Loucy (cell line): ENCODE measurements at regions not wholly inside any gene's neighbourhood (a gene's known extent, or its start where the extent isn't known, plus 50 kb on each side); places are given as distances from the start of the nearest gene placed in this dataset.

Source experiments
- H2AFZ ChIP-seq: fragments of 200-600 bp; sonication (generic); 2 replicates; pipeline ENCODE4 v1.6.0; 2016; ENCODE audit warnings: antibody characterized with exemption, mild to moderate bottlenecking, low read length, moderate library complexity
- H3F3A ChIP-seq: fragments of 200-600 bp; 2 replicates; pipeline ENCODE4 v1.6.0; 2016; ENCODE audit warnings: antibody characterized with exemption, low read depth, mild to moderate bottlenecking
- H3K27me3 ChIP-seq: fragments of 200-600 bp; sonication (generic); 2 replicates; pipeline ENCODE4 v1.6.1; 2014; ENCODE audit warnings: low read length, mild to moderate bottlenecking; ENCODE audit not compliant: insufficient read depth, poor library complexity, severe bottlenecking
- H3K36me3 ChIP-seq: fragments of 200-600 bp; sonication (generic); 2 replicates; pipeline ENCODE4 v1.6.1; 2016; ENCODE audit warnings: low read length; ENCODE audit not compliant: insufficient read depth
- H3K4me1 ChIP-seq: fragments of 200-600 bp; sonication (generic); 2 replicates; pipeline ENCODE4 v1.5.1; 2014; ENCODE audit warnings: low read length, mild to moderate bottlenecking; ENCODE audit not compliant: insufficient read depth, poor library complexity, severe bottlenecking
- H3K4me2 ChIP-seq: fragments of 200-600 bp; sonication (generic); 2 replicates; pipeline ENCODE4 v1.6.0; 2014; ENCODE audit warnings: antibody characterized with exemption, low read length, low read depth, mild to moderate bottlenecking; ENCODE audit not compliant: poor library complexity, severe bottlenecking
- H3K4me3 ChIP-seq: fragments of 200-600 bp; sonication (generic); 2 replicates; pipeline ENCODE4 v1.5.1; 2014; ENCODE audit warnings: low read length, mild to moderate bottlenecking, mixed read lengths; ENCODE audit not compliant: poor library complexity, severe bottlenecking
- H3K79me2 ChIP-seq: fragments of 200-600 bp; sonication (generic); 2 replicates; pipeline ENCODE4 v1.6.1; 2014; ENCODE audit warnings: low read length; ENCODE audit not compliant: insufficient read depth
- H3K9ac ChIP-seq: fragments of 200-600 bp; sonication (generic); 2 replicates; pipeline ENCODE4 v1.6.0; 2014; ENCODE audit warnings: mild to moderate bottlenecking, low read depth, low read length, moderate library complexity; ENCODE audit not compliant: poor library complexity, severe bottlenecking
- H3K9me2 ChIP-seq: fragments of 200-600 bp; sonication (generic); replicated peaks from 2 replicates; pipeline ENCODE4 v1.6.1; 2016; ENCODE audit warnings: low read depth, low read length, mixed read lengths
- H3K9me3 ChIP-seq: fragments of 200-600 bp; sonication (generic); 2 replicates; pipeline ENCODE4 v1.6.1; 2014; ENCODE audit warnings: mild to moderate bottlenecking, antibody characterized with exemption, low read length, low read depth; ENCODE audit not compliant: insufficient read depth
- H4K20me1 ChIP-seq: fragments of 200-600 bp; sonication (generic); 2 replicates; pipeline ENCODE4 v1.6.0; 2014; ENCODE audit warnings: antibody characterized with exemption, low read length, mild to moderate bottlenecking; ENCODE audit not compliant: insufficient read depth, poor library complexity, severe bottlenecking
- CTCF ChIP-seq: fragments of 200-600 bp; sonication (generic); conservative IDR thresholded peaks from 2 replicates; pipeline ENCODE4 v1.5.1; 2014; ENCODE audit warnings: mild to moderate bottlenecking, antibody characterized with exemption, low read length
- EZH2phosphoT487 ChIP-seq: fragments of 200-600 bp; IDR thresholded peaks from 2 replicates; pipeline ENCODE4 v1.6.1; 2018; ENCODE audit warnings: antibody characterized with exemption, mild to moderate bottlenecking, moderate library complexity, borderline replicate concordance

- H3F3A ChIP-seq = no peaks in the 10 kb centered on the region
- no peaks in the 10 kb centered on the region for H3K79me2 ChIP-seq
- H3K36me3 ChIP-seq = no peaks in the 10 kb centered on the region
- H3K9me2 ChIP-seq = no peaks in the 10 kb centered on the region
- no peaks in the 10 kb centered on the region for H3K27me3 ChIP-seq
- no peak for TF ChIP-seq CTCF
- TF ChIP-seq EZH2phosphoT487 = no peak
- no peaks in the 10 kb centered on the region for H3K4me1 ChIP-seq
- H3K4me2 ChIP-seq = no peak overlapping the region
- H4K20me1 ChIP-seq = no peaks in the 10 kb centered on the region
- no peaks in the 10 kb centered on the region for H3K9me3 ChIP-seq
- no peak overlapping the region for H2AFZ ChIP-seq
- no peak overlapping the region for H3K9ac ChIP-seq
- no peak overlapping the region for H3K4me3 ChIP-seq
Observed at GRCh38 chr4:3657902-3658529, 108.2 kb upstream of the ADRA2C start.

GRCh38 chr4:3656416-3657356 is 109.5 kb upstream of the ADRA2C start:
- no peaks in the 10 kb centered on the region for H3K79me2 ChIP-seq
- no peaks in the 10 kb centered on the region for H3K9me2 ChIP-seq
- H3K9me3 ChIP-seq = no peaks in the 10 kb centered on the region
- no peaks in the 10 kb centered on the region for H3K27me3 ChIP-seq
- TF ChIP-seq EZH2phosphoT487 = no peak
- TF ChIP-seq CTCF = no peak
- no peak overlapping the region for H3K4me2 ChIP-seq
- H3K9ac ChIP-seq = no peak overlapping the region
- H3F3A ChIP-seq = no peaks in the 10 kb centered on the region
- H3K4me3 ChIP-seq = no peak overlapping the region
- H3K36me3 ChIP-seq = no peaks in the 10 kb centered on the region
- H2AFZ ChIP-seq = no peak overlapping the region
- no peaks in the 10 kb centered on the region for H3K4me1 ChIP-seq
- H4K20me1 ChIP-seq = no peaks in the 10 kb centered on the region

GRCh38 chr4:3655963-3656362 is 110.2 kb upstream of the ADRA2C start:
- Histone ChIP-seq H3K4me3 (no peak overlapping the region), H3K4me1 (no peaks in the 10 kb centered on the region), H3F3A (no peaks in the 10 kb centered on the region)

More at GRCh38 chr4:3655963-3656362, 110.2 kb upstream of the ADRA2C start:
- no peak overlapping the region for H3K9ac ChIP-seq
- H3K79me2 ChIP-seq = no peaks in the 10 kb centered on the region
- no peak overlapping the region for H3K4me2 ChIP-seq
- no peaks in the 10 kb centered on the region for H3K27me3 ChIP-seq
- H2AFZ ChIP-seq = no peak overlapping the region
- no peaks in the 10 kb centered on the region for H4K20me1 ChIP-seq
- H3K9me3 ChIP-seq = no peaks in the 10 kb centered on the region
- no peaks in the 10 kb centered on the region for H3K36me3 ChIP-seq
- TF ChIP-seq EZH2phosphoT487 (no peak), CTCF (no peak)
- H3K9me2 ChIP-seq = no peaks in the 10 kb centered on the region
